MCF 10A (cell line): ENCODE measurements at regions not wholly inside any gene's neighbourhood (a gene's known extent, or its start where the extent isn't known, plus 50 kb on each side); places are given as distances from the start of the nearest gene placed in this dataset.

Experiments
- BruUV-seq: library from RNA; stranded (reverse); fragments of 400-500 nt; replicated peaks from 2 replicates; lab custom pipeline; 2021; lab: Mats Ljungman, UMichigan
- CTCF ChIA-PET: fragments of 300-600 bp; sonication (Branson Sonifier 250); formaldehyde crosslinking; extraction: SDS; loops from one replicate; lab custom pipeline; 2021; ENCODE audit warnings: antibody characterized with exemption, inconsistent platforms; lab: Yijun Ruan, JAX
- POLR2A ChIA-PET: fragments of 300-600, 350-650 bp; sonication (Branson Sonifier 250); formaldehyde crosslinking; extraction: SDS; loops from one replicate; lab custom pipeline; 2020; ENCODE audit warnings: antibody characterized with exemption, inconsistent platforms; lab: Yijun Ruan, JAX
- DNase-seq: peaks from one replicate; pipeline ENCODE4 v3.0.0-alpha.2; 2018; ENCODE audit not compliant: unreplicated experiment
- H3K27ac Mint-ChIP-seq: one replicate; pipeline ENCODE4 v1.8.0; 2022; ENCODE audit warnings: mild to moderate bottlenecking, low read depth, mixed read lengths; ENCODE audit not compliant: unreplicated experiment
- H3K27me3 Mint-ChIP-seq: one replicate; pipeline ENCODE4 v1.8.0; 2022; ENCODE audit warnings: mixed read lengths; ENCODE audit not compliant: insufficient read depth, unreplicated experiment
- H3K36me3 Mint-ChIP-seq: one replicate; pipeline ENCODE4 v1.8.0; 2022; ENCODE audit warnings: mild to moderate bottlenecking, moderate library complexity, mixed read lengths; ENCODE audit not compliant: insufficient read depth, unreplicated experiment
- H3K4me1 Mint-ChIP-seq: one replicate; pipeline ENCODE4 v1.8.0; 2022; ENCODE audit warnings: mixed read lengths; ENCODE audit not compliant: insufficient read depth, unreplicated experiment
- H3K4me3 Mint-ChIP-seq: one replicate; pipeline ENCODE4 v1.8.0; 2022; ENCODE audit warnings: mild to moderate bottlenecking, moderate library complexity, mixed read lengths; ENCODE audit not compliant: unreplicated experiment
- H3K9me3 Mint-ChIP-seq: one replicate; pipeline ENCODE4 v1.8.0; 2022; ENCODE audit warnings: mixed read lengths; ENCODE audit not compliant: unreplicated experiment
- CTCF ChIP-seq: fragments of 200-600 bp; IDR thresholded peaks from one replicate; pipeline ENCODE4 v1.8.0; 2022; ENCODE audit warnings: antibody characterized with exemption, mild to moderate bottlenecking; ENCODE audit not compliant: unreplicated experiment
- intact Hi-C: fragments of 100-400 bp; cut with micrococcal nuclease; formaldehyde crosslinking; loops from 2 replicates; pipeline ENCODE4 v1.14.1; 2022

DNA sequence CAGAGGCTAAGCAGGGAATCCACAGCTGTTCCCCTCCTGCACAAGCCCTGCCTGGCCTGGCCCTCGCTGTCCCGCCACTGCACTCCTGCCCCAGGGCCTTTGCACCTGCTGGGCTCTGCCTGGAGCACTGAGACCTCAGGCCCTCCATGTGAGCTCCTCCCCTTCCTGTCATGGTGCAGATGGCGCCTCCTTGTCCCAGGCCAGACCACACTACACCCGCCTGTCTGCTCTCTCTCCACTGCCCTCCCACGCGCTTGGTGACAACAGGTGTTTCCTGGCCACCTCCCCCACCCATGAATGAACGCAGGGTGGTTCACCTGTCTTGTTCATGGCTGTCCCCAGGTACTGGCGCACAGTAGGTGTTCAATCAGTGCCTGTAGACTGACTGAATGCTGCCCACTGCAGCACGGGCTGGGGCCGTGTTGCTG is 82.9 kb downstream of the NCOR2 start:
- no TSS peak for BruUV-seq
- intact Hi-C loops: no loop called here
- CTCF ChIA-PET: interaction anchor here (0.6 kb wide), 1 partner anchor 267 kb away, joined by 3 read pairs; no protein-coding TSS in a partner anchor
- H3K9me3 Mint-ChIP-seq: no peaks in the 10 kb centered on the region
- POLR2A ChIA-PET: interaction anchor here (0.5 kb wide), 1 partner anchor 131 kb away, joined by 3 read pairs; no protein-coding TSS in a partner anchor
- no peak overlapping the region for H3K27ac Mint-ChIP-seq
- peaks cover 17% of the 10 kb centered on the region for H3K4me1 Mint-ChIP-seq
- no peak for TF ChIP-seq CTCF
- H3K36me3 Mint-ChIP-seq: peaks cover 29% of the 10 kb centered on the region
- H3K27me3 Mint-ChIP-seq: no peaks in the 10 kb centered on the region
- H3K4me3 Mint-ChIP-seq: no peak overlapping the region
- DNase-seq: no peak

DNA sequence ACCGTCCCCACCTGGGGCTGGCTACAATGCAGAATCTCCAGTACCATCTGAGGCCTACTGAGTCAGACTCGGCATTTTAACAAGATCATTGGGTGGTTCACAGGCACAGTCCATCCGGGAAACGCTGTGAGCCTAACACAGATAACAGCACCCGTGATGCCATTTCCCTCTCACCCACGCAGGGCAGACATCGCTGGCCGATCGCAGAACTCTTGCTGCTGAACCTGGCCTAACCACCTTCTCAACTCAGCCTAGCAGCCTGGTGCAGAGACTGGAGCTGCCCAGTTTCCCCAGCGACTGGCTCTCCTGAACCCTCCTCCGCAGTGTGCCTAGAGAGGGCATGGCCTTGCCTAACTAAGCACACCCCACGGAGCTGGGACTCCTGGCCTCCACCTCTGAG is 83.3 kb downstream of the NCOR2 start:
- H3K4me1 Mint-ChIP-seq: peaks cover 17% of the 10 kb centered on the region
- no peak for DNase-seq
- intact Hi-C loops: no loop called here
- no peaks in the 10 kb centered on the region for H3K27me3 Mint-ChIP-seq
- no TSS peak for BruUV-seq
- TF ChIP-seq CTCF: no peak
- H3K36me3 Mint-ChIP-seq: peaks cover 34% of the 10 kb centered on the region
- no peaks in the 10 kb centered on the region for H3K9me3 Mint-ChIP-seq
- no peak overlapping the region for H3K4me3 Mint-ChIP-seq
- ChIA-PET POLR2A (interaction anchor here (0.5 kb wide), 1 partner anchor 132 kb away, joined by 3 read pairs; no protein-coding TSS in a partner anchor), CTCF (no interaction called here)
- H3K27ac Mint-ChIP-seq: no peak overlapping the region

- ChIA-PET CTCF (no interaction called here), POLR2A (no interaction called here)
- no peak for TF ChIP-seq CTCF
- Mint-ChIP-seq H3K9me3 (no peaks in the 10 kb centered on the region), H3K27me3 (no peaks in the 10 kb centered on the region), H3K36me3 (peaks cover 38% of the 10 kb centered on the region), H3K4me1 (peaks cover 24% of the 10 kb centered on the region), H3K4me3 (no peak overlapping the region), H3K27ac (no peak overlapping the region)
- DNase-seq: no peak
- intact Hi-C loops: no loop called here
- no TSS peak for BruUV-seq
Measured at GRCh38 chr12:124482901-124483799, 84.3 kb downstream of the NCOR2 start.

DNA sequence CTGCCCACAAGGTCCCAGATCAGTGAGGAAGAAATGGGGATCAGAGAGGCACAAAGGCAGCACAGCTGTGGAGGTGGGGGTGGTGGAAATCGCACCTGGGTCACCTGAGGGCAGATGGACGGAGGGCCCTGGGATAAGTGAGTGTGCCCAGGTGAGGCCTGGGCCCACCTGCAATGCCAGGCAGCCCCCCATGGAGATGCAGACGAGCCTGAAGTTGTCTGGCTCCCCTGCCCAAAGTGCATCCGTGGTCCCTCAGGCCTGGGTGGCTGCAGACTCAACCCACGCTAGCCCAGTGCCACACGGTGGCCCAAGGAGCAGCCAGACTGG is 84.9 kb downstream of the NCOR2 start:
- TF ChIP-seq CTCF: no peak
- no peak overlapping the region for H3K4me3 Mint-ChIP-seq
- DNase-seq: no peak
- BruUV-seq: no TSS peak
- peaks cover 41% of the 10 kb centered on the region for H3K36me3 Mint-ChIP-seq
- H3K4me1 Mint-ChIP-seq: peaks cover 24% of the 10 kb centered on the region
- intact Hi-C loops: no loop called here
- H3K9me3 Mint-ChIP-seq: no peaks in the 10 kb centered on the region
- H3K27me3 Mint-ChIP-seq: no peaks in the 10 kb centered on the region
- CTCF ChIA-PET: no interaction called here
- no peak overlapping the region for H3K27ac Mint-ChIP-seq
- POLR2A ChIA-PET: no interaction called here
